HepG2 (cell line): ENCODE measurements at regions not wholly inside any gene's neighbourhood (a gene's known extent, or its start where the extent isn't known, plus 50 kb on each side); places are given as distances from the start of the nearest gene placed in this dataset.

Experiments used
- CBFB ChIP-seq: sonication (generic); formaldehyde crosslinking; IDR thresholded peaks from 2 replicates; pipeline ENCODE4 v1.4.0; 2020; ENCODE audit warnings: missing genetic modification reagents
- GABPA ChIP-seq, 2 experiments: IDR thresholded peaks; 2 replicates each; pipeline ENCODE4 v1.6.1; 2011 to 2016; ENCODE audit warnings: low read depth in 2 of 2, low read length in 1 of 2, missing biosample characterization in 1 of 2, missing genetic modification characterization in 1 of 2
- KDM5A ChIP-seq: fragments of 200-600 bp; sonication (generic); IDR thresholded peaks from 2 replicates; pipeline ENCODE4 v1.7.0; 2018; ENCODE audit warnings: antibody characterized with exemption, mild to moderate bottlenecking, low read length, borderline replicate concordance
- MAFK ChIP-seq, 2 experiments: IDR thresholded peaks in 1 of 2; conservative IDR thresholded peaks in 1 of 2; 2 replicates each; pipeline ENCODE4 v1.6.1; 2011; ENCODE audit warnings: improper control_type of control experiment in 2 of 2, low read length in 2 of 2
- MAZ ChIP-seq, 2 experiments: sonication (generic) in 1 of 2; formaldehyde crosslinking in 1 of 2; IDR thresholded peaks; 2 replicates each; pipeline versions ENCODE4 v1.5.0 to v1.6.1; 2012 to 2020; ENCODE audit warnings: low read depth in 2 of 2, mild to moderate bottlenecking in 2 of 2, borderline replicate concordance in 1 of 2, improper control_type of control experiment in 1 of 2, low read length in 1 of 2, missing genetic modification reagents in 1 of 2, moderate library complexity in 1 of 2
- MTA3 ChIP-seq: sonication (generic); formaldehyde crosslinking; IDR thresholded peaks from 2 replicates; pipeline ENCODE4 v1.4.0; 2020; ENCODE audit warnings: missing genetic modification reagents
- NBN ChIP-seq: fragments of 450-650 bp; conservative IDR thresholded peaks from 2 replicates; pipeline ENCODE4 v1.6.1; 2017
- RAD21 ChIP-seq: fragments of 450-650 bp; formaldehyde crosslinking; IDR thresholded peaks from 2 replicates; pipeline ENCODE4 v1.5.0; 2020; ENCODE audit warnings: mild to moderate bottlenecking
- ZNF629 ChIP-seq: sonication (generic); formaldehyde crosslinking; conservative IDR thresholded peaks from 2 replicates; pipeline ENCODE4 v1.5.0; 2020; ENCODE audit warnings: missing genetic modification reagents
- ZNF792 ChIP-seq: IDR thresholded peaks from 2 replicates; pipeline ENCODE4 v1.6.1; 2016
- ZSCAN31 ChIP-seq: sonication (generic); formaldehyde crosslinking; IDR thresholded peaks from 2 replicates; pipeline ENCODE4 v1.5.0; 2020; ENCODE audit warnings: low read depth, mild to moderate bottlenecking, missing genetic modification reagents
- TF ChIP-seq, protein P1 (sequence below): sonication (generic); formaldehyde crosslinking; IDR thresholded peaks from 2 replicates; pipeline ENCODE4 v1.5.0; 2020; ENCODE audit warnings: mild to moderate bottlenecking, missing genetic modification reagents, moderate library complexity
- TF ChIP-seq, protein P2 (sequence below), 2 experiments: sonication (generic) in 1 of 2; formaldehyde crosslinking in 1 of 2; IDR thresholded peaks; 2 replicates each; pipeline versions ENCODE4 v1.5.1 to v1.6.1; 2011 to 2020; ENCODE audit warnings: borderline replicate concordance in 1 of 2, low read depth in 1 of 2, low read length in 1 of 2, mild to moderate bottlenecking in 1 of 2, missing genetic modification reagents in 1 of 2, moderate library complexity in 1 of 2
- TF ChIP-seq, protein P3 (sequence below): sonication (generic); formaldehyde crosslinking; IDR thresholded peaks from 2 replicates; pipeline ENCODE4 v1.4.0; 2020; ENCODE audit warnings: missing genetic modification reagents

DNA sequence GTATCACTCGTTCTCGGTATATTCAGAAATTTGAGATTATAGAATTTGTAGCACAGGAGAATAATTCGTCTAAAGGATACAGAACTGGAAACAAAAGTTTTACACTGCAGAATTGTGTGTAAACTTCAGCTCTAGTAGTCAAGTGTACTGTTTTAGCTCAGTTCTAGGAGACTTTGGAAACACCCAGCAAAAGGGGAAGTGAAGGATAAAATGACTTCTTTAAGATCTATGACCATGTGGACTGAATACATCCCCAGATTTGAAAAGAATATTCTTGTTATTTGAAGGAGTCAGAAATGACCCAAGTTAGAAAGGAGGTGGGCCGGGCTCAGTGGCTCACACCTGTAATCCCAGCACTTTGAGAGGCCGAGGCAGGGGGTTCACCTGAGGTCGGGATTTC lies 174.0 kb upstream of the FOXQ1 start:
- TF ChIP-seq, protein P1, sequence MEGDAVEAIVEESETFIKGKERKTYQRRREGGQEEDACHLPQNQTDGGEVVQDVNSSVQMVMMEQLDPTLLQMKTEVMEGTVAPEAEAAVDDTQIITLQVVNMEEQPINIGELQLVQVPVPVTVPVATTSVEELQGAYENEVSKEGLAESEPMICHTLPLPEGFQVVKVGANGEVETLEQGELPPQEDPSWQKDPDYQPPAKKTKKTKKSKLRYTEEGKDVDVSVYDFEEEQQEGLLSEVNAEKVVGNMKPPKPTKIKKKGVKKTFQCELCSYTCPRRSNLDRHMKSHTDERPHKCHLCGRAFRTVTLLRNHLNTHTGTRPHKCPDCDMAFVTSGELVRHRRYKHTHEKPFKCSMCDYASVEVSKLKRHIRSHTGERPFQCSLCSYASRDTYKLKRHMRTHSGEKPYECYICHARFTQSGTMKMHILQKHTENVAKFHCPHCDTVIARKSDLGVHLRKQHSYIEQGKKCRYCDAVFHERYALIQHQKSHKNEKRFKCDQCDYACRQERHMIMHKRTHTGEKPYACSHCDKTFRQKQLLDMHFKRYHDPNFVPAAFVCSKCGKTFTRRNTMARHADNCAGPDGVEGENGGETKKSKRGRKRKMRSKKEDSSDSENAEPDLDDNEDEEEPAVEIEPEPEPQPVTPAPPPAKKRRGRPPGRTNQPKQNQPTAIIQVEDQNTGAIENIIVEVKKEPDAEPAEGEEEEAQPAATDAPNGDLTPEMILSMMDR: no peak
- TF ChIP-seq CBFB: no peak
- TF ChIP-seq, protein P2, sequence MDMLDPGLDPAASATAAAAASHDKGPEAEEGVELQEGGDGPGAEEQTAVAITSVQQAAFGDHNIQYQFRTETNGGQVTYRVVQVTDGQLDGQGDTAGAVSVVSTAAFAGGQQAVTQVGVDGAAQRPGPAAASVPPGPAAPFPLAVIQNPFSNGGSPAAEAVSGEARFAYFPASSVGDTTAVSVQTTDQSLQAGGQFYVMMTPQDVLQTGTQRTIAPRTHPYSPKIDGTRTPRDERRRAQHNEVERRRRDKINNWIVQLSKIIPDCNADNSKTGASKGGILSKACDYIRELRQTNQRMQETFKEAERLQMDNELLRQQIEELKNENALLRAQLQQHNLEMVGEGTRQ (IDR thresholded peaks at IDR 0.05; ENCODE audit: low read depth, low read length): no peak
- TF ChIP-seq, protein P2 (CRISPR knock-in tag; IDR thresholded peaks at IDR 0.05; ENCODE audit: borderline replicate concordance): no peak
- TF ChIP-seq NBN: no peak
- TF ChIP-seq MTA3 (CRISPR knock-in tag): no peak
- TF ChIP-seq MAZ (IDR thresholded peaks at IDR 0.05; ENCODE audit: borderline replicate concordance, low read depth, low read length): no peak
- TF ChIP-seq MAZ (CRISPR knock-in tag; IDR thresholded peaks at IDR 0.05; ENCODE audit: low read depth): no peak
- no peak for TF ChIP-seq KDM5A
- no peak for TF ChIP-seq GABPA (IDR thresholded peaks at IDR 0.05; ENCODE audit: low read depth, low read length)
- TF ChIP-seq GABPA (CRISPR knock-in tag; IDR thresholded peaks at IDR 0.05; ENCODE audit: low read depth): no peak
- no peak for TF ChIP-seq MAFK (conservative IDR thresholded peaks at IDR 0.05 in 1 of 2, IDR thresholded peaks at IDR 0.05 in 1 of 2; ENCODE audit: low read length in 2 of 2)
- TF ChIP-seq, protein P3, sequence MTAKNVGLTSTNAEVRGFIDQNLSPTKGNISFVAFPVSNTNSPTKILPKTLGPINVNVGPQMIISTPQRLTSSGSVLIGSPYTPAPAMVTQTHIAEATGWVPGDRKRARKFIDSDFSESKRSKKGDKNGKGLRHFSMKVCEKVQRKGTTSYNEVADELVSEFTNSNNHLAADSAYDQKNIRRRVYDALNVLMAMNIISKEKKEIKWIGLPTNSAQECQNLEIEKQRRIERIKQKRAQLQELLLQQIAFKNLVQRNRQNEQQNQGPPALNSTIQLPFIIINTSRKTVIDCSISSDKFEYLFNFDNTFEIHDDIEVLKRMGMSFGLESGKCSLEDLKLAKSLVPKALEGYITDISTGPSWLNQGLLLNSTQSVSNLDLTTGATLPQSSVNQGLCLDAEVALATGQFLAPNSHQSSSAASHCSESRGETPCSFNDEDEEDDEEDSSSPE (CRISPR knock-in tag): no peak
- TF ChIP-seq RAD21 (CRISPR knock-in tag): no peak
- no peak for TF ChIP-seq ZNF792
- TF ChIP-seq ZNF629 (CRISPR knock-in tag): no peak
- TF ChIP-seq ZSCAN31: no peak
